CD4-positive, alpha-beta T cell treated with Interleukin-15 for 1 hour (primary cell): ENCODE measurements at regions not wholly inside any gene's neighbourhood (a gene's known extent, or its start where the extent isn't known, plus 50 kb on each side); places are given as distances from the start of the nearest gene placed in this dataset.
"Not testable (repeated sequence)": the region's sequence is repeated elsewhere in the genome, so short reads cannot be mapped to it uniquely, and the experiment has no call there.

Source experiments
- DNase-seq: peaks from one replicate; pipeline ENCODE4 v3.0.0-alpha.2; 2020

GRCh38 chr22:27240298-27241075 is 561.1 kb downstream of the MN1 start:
- DNase-seq, result no peak

DNA sequence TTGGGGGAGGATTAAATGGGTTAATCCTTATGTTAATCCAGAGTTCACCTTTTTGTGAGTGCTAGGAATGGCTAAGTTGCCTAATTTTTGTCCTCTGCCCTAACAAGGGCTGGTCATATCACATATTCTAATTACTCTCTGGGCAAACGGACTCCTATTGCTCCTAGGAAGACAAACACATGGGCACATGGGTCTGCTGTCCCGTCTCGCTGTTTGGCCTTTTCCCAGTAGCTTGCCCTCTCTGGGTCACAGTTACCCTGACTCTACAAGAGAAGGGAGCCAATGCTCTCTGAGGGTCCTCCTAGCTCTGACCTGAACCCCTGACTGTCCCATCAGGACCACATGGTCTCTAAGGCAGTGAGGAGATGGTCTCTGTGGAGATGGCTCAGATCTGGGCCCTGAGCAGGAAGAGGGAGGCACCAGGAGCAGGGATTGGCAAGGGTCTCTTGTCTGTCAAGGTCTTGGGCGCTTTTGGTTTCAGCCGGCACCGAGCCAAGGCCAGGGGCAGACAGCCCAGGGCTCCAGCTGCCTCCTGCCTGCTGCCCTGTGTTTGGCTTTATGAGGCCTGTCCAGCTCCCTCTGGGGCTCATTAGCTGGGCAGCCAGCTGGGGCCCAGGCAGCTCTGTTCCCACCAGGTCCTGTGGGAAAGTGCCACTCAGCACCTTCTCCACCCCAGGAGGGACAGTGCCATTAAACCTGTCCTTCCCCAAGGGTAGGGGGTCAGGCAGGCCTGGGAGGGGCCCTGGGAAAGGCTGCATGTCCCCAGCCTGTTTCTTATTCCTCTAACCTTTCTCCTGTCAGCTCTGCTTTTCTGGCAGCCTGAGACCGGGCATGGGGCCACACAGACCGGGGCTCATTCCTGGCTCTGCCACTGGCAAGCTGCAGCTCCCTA is 559.9 kb downstream of the MN1 start:
- DNase-seq, result no peak

DNA sequence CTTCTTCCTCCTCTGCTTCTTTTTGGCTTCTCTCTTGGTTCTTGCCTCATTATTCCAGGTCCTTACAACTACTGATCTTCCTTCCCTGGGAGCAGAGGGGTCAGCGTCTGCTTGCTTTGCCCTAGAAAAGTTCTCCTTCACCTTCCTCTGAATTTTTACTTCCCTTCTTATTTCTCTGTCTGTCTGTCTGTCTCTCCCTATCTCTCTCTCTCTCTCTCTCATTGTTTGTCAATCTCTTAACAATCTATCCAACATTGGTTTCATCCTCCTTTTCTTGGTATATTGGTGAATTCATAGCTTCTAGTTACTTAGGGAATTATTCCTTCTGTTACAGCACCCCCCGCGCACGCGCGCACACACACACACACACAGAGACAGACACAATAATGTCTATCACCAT is 559.1 kb downstream of the MN1 start:
- no peak for DNase-seq

GRCh38 chr22:27242917-27243589 is 558.5 kb downstream of the MN1 start:
- DNase-seq, result no peak

GRCh38 chr22:27244328-27244727 is 557.2 kb downstream of the MN1 start:
- no peak for DNase-seq

DNA sequence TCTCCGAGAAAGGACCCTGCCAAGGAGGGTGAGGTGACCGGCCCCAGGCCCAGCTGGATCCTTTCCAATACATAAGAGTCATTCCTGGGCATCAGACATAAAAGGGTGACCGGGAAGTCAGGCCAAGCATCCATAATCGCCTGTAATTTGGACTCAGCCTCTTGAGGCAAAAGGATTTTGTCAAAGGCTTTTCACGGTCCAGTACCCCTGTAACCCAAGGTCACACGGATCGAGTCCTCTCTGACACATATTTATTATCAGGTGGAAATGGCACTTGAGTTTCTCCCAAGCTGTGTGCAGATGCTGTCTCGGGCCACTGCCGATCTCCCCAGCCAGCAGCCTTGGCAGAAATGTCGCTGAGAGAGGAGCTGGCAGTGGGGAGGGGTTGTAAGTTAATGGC is 556.5 kb downstream of the MN1 start:
- no peak for DNase-seq

DNA sequence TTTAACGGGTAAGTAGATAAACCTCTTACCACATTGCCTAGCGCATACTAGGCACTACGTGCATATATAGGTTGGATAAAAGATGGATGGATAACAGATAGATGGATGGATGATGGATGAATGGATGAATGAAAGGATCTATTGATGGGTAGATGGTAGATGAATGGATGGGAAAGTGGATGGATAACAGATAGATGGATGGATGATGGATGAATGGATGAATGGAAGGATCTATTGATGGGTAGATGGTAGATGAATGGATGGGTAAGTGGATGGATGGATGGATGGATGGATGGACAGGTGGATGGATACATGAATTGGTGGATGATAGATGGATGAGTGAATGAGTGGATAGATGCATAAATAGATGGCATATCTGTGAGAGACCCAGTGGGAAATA is 555.0 kb downstream of the MN1 start:
- no peak for DNase-seq

GRCh38 chr22:27247701-27248434 is 553.7 kb downstream of the MN1 start:
- DNase-seq, result no peak

- DNase-seq, result no peak
Observed at GRCh38 chr22:27250418-27250817, 551.1 kb downstream of the MN1 start.

- no peak for DNase-seq
Observed at GRCh38 chr22:27250886-27251285, 550.7 kb downstream of the MN1 start.

DNA sequence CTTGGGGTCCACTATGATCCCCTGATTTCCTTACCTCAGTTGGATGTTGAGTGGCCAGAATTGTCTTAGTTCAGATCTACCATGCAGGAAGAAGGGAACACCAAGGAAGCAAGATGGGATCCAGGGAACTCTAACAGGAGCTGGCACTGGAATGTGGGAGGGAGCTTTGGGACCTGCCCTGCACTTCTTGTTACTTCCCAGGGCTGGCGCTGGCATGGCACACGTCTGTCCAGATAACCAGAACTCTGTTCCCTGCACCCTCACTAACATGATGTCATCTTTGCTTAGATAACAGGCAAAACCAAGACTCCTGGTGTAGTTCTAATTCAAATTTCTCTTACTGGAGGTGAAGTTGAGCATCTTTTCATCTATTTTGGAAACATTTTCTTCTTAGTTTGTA is 550.0 kb downstream of the MN1 start:
- DNase-seq, result no peak

GRCh38 chr22:27252282-27253049 is 549.1 kb downstream of the MN1 start:
- no peak for DNase-seq

DNA sequence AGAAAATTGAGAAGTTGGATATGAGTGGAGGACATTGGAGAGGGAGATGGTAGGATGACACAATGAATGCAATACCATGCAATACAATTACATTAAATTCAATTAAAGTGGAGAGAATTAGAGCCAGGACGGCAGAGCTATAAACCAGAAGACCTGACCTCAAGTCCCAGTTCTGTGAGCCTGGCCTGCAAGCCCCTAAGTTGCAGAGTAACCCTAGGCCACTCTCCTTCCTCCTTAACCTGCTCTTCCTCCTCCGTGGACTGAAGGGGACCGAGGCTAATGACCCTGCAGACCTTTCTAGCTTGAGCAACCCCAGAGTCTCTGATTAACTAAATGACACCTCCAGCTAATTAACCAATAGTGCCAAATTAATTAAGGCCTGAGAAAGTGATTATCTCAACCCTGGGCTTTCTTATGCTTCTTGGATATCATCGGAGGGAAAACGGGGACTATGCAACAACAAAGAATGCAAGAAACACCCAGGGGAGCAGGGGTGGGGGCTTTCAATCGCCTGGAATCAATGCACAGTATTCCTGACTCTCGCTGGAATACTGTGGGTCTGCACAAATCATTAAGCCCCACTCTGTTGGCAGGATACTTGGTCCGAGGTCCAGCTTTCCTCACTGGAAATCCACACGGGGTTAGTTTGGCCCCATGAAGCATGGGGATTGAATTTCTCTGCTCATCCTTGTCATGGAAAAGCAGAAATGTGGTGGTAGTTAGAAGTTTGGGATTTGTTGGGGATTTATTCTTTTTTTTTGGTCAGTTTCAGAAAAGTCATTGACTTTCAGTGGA is 548.3 kb downstream of the MN1 start:
- DNase-seq, result no peak

- DNase-seq, result not testable (repeated sequence)
Observed at GRCh38 chr22:27254063-27254462, 547.5 kb downstream of the MN1 start.

DNA sequence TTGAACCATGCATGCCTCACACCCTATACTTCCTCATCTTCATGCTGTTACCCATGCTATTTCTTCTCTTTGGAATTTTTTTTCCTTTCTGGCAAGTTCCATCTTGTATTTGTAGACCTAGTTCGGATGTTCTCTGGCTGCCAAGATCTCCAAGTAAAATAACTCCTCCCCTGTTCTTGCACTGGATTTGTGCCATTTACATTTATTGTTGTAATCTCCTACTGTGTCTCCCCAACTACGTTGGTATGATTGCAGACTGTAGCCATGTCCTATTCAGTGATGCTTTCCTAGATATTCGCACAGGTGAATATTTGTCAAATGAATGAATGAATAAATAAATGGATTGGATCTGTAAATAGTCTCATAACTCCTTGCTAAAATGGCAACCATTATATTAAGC is 546.0 kb downstream of the MN1 start:
- DNase-seq, result no peak

DNA sequence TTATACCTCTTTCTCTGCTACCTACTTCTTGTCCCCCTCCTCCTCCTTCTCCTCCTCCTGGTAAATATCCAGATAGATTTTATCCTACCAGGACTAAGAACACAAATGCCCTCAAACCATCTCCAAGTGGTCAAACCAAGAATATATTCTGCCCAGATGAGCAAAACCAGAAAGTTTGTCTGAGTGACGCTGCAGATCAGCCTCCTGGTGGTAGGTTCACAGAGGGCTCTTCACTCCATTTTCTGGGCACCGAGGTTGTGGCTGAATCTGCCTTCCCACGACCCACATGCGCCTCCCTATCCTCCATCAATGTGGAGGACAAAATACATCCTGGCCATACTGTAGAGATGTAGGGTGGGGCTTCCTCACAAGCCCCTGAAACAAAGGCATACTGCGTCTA is 543.6 kb downstream of the MN1 start:
- no peak for DNase-seq

DNA sequence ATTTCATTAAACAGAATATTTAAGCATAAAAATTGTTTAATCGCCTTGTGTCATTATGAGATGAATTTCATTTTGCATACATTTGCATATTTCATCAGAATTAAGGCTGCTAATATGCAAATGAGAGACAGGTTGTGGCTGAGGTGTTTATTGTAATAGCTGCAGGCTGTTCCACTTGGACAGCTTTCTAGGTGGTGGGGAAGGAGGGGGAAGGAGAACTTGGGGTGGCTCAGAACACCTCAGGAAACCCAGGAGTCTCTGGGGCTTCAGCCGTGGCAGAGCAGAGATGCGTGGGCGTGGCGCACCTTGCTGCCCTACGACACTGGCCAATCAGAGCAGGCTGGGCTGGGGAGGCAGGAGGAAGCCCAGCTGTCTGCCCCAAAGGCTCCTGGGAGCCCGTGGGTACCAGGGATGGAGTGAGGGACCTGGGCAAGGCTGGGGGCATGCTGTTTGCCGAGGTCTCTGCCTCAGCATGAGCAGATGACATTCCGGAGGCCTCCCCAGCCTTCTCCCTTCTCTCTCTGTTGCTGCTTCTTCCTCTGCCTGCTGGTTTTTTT is 542.9 kb downstream of the MN1 start:
- DNase-seq, result no peak

DNA sequence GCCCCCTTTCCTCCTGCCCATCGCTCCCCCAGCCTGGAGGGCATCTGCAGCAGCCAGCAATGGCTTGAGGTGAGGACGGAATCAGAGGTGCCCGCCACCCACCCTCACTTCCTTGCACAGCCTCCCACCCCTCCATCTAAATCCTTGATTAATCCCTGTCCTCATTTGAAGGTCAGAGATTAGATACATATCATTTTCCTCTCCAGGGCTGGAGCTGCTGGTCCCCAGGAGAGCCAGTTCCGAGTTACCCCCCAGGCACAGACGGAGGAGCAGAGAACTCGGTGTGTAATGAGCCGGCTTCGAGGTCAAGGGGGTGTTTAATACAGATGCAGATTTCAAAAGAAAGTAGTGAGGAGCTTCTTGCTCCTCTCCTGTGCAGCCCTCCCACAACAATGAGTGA is 542.1 kb downstream of the MN1 start:
- no peak for DNase-seq

DNA sequence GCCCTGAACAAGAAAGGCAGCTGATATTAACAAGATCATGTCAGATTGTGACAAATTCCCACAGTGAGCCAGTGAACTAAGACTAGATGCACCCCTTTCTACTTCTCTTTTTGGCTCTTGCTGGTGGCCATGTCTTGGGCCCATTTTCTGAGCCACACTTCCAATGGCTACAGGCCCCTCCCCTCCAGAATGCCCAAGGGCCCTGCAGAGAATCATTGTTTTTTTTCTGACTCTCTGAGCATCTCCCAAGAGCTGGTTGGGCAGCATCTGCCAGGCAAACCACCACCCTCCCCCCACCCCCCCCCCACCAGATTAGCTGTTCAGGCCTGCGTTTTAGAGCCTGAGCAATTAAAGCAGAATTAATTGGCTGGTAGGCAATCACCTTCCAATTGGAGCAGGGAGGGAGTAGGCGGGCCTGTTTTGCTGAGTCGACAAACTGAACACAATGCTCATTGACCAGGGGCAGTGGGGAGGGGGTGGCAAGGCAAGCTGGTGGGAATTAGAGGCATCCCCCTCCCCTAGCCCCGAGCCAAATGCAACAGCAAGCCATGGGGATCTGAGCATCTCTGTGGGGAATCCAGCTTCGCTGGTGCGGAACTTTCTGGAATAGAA is 541.4 kb downstream of the MN1 start:
- DNase-seq, result no peak

DNA sequence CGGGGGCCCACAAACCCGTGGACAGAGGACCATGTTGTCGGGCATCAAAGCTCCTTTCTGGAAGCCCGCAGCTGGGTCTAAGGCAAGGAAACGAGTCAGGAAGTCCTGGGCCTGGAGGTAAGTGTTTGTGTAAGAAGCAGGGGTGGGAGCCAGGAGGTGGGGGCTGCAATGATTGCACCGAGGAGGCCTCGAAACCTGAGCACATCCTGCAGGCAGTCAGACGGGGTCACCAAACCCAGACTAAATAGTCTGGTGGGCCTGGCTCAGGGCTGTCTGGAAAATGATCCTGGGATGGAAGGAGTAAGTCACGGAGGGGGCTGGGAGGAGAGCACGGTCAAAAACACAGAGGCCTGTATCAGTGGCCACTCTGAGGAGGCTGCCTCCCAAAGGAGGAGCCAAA is 539.2 kb downstream of the MN1 start:
- DNase-seq, result no peak

DNA sequence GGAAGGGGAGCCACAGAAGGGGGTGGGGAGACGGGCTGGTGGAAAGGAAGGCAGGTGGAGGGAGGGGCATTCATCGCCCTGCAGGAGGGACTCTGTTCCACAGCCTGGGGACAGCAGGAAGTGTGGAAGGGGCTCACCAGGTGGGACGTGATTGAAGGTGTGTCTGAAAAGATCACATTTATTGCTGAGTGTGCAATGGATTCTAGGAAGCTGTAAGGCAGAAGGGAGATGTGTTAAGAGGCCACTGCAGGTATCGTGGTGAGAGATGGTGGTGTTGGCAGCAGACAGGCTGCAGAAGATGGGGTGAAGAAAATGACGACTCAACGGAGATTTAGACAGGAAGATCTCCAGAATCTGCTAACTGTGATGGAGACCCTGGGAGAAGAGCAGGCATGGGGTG is 537.4 kb downstream of the MN1 start:
- no peak for DNase-seq
